Spleen (tissue), 7 donors: ENCODE measurements at regions not wholly inside any gene's neighbourhood (a gene's known extent, or its start where the extent isn't known, plus 50 kb on each side); places are given as distances from the start of the nearest gene placed in this dataset.

ENCODE experiments used
- CTCF ChIP-seq, 11 experiments: fragments of 200-600 bp in 7 of 11; fragments of 450-650 bp in 4 of 11; sonication (generic) in 4 of 11; IDR thresholded peaks in 8 of 11; conservative IDR thresholded peaks in 3 of 11; 1 replicate in 7 of 11; 2 replicates in 4 of 11; pipeline versions ENCODE4 v1.4.0 to v1.8.0; 2016 to 2021; ENCODE audit warnings: antibody characterized with exemption in 11 of 11, inconsistent platforms in 4 of 11, mild to moderate bottlenecking in 1 of 11
- POLR2A ChIP-seq, 3 donors: fragments of 450-650 bp; IDR thresholded peaks; one replicate each; pipeline ENCODE4 v1.5.1; 2017; ENCODE audit warnings: antibody characterized with exemption in 3 of 3, mild to moderate bottlenecking in 1 of 3
- POLR2AphosphoS5 ChIP-seq, 3 donors: sonication (generic); formaldehyde crosslinking; IDR thresholded peaks; one replicate each; pipeline ENCODE4 v1.5.1; 2017; ENCODE audit warnings: antibody characterized with exemption in 3 of 3
- donor health status: DM: no; HTN: no; CAD: no; lungs with moderate emphysema.
- donor health status: DM: no; HTN: no; CAD: no.
- donor health status: DM: no; HTN: no; CAD: no.

DNA sequence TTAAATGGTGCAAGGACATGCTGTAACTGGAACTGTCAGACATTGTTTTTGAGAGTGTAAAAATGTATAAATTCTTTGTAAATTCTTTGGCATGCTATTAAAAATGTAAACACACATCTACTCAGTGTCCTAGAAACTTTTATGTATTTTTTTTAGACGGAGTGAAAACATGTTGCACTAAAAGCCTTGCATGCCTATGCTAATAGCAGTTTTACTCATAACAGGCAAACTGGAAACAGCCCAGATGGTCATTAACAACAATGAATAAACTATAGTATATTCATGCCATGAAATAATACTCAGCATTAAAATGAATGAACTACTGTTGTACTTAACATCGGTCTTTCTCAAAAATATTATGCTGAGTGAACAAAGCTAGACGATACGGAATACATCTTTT lies 954.8 kb upstream of the DDX18 start:
- TF ChIP-seq CTCF (IDR thresholded peaks at IDR 0.05 in 8 of 11, conservative IDR thresholded peaks at IDR 0.05 in 3 of 11) = no peak
- no peak for TF ChIP-seq POLR2A (IDR thresholded peaks at IDR 0.05)
- no peak for TF ChIP-seq POLR2AphosphoS5 (IDR thresholded peaks at IDR 0.05)
